ENCODE measurements at regions not wholly inside any gene's neighbourhood (a gene's known extent, or its start where the extent isn't known, plus 50 kb on each side); places are given as distances from the start of the nearest gene placed in this dataset.

GRCh38 chrX:42955349-42955748 lies 177.4 kb upstream of the PPP1R2C start:
- no peak for TF ChIP-seq SNAI2 (CRISPR knock-in tag; IDR thresholded peaks at IDR 0.05)
- TF ChIP-seq ESRRG (CRISPR knock-in tag; IDR thresholded peaks at IDR 0.05), result no peak
- TF ChIP-seq ZC3H10 (CRISPR knock-in tag; IDR thresholded peaks at IDR 0.05), result no peak
- TF ChIP-seq ARNTL (CRISPR knock-in tag; IDR thresholded peaks at IDR 0.05; ENCODE audit: borderline replicate concordance, low read depth), result no peak
- TF ChIP-seq ZNF565 (CRISPR knock-in tag; conservative IDR thresholded peaks at IDR 0.05; ENCODE audit: low read depth), result no peak
- TF ChIP-seq ZFP3 (CRISPR knock-in tag; IDR thresholded peaks at IDR 0.05), result no peak
- no peak for TF ChIP-seq CREB5 (CRISPR knock-in tag; IDR thresholded peaks at IDR 0.05; ENCODE audit: low read depth)
- no peak for TF ChIP-seq PATZ1 (CRISPR knock-in tag; IDR thresholded peaks at IDR 0.05; ENCODE audit: borderline replicate concordance)
- TF ChIP-seq PPARA (CRISPR knock-in tag; IDR thresholded peaks at IDR 0.05; ENCODE audit: borderline replicate concordance), result no peak
- no peak for TF ChIP-seq BACH2 (CRISPR knock-in tag; IDR thresholded peaks at IDR 0.05; ENCODE audit: borderline replicate concordance)
- TF ChIP-seq OSR1 (CRISPR knock-in tag; IDR thresholded peaks at IDR 0.05), result no peak
- TF ChIP-seq ZFP30 (CRISPR knock-in tag; IDR thresholded peaks at IDR 0.05), result no peak
